ENCODE measurements at regions not wholly inside any gene's neighbourhood (a gene's known extent, or its start where the extent isn't known, plus 50 kb on each side); places are given as distances from the start of the nearest gene placed in this dataset.

DNA sequence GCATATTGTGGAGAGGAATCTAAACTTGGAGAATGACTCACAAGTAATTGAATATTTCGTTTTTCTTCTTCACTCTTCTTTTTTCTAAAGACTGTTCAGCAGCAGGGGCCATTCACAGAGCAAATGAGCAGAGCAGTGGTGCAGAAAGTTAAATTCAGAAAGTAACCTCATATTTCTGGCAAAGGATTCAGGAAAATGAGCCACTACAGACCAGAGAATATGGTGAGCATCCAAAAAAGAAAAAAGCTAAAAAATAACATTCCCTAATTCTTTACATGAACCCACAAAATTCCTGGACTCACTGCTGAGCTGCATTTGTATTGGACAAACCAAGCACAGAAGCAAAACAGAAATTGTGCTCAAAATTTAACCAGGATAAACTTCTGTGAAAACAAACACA lies 1486.8 kb upstream of the C9orf72 start:
- CTCF ChIA-PET = interaction anchor here (0.6 kb wide), 1 partner anchor 251 kb away, joined by 3 read pairs; no protein-coding TSS in a partner anchor
- Histone ChIP-seq H3K9me3 (ENCODE audit: control insufficient read depth, insufficient read depth, low read depth, low read length) (no peaks in the 10 kb centered on the region), H3K4me3 (ENCODE audit: low read depth, low read length) (no peak overlapping the region), H3K4me1 (ENCODE audit: control insufficient read depth, insufficient read depth, low read length) (no peaks in the 10 kb centered on the region), H3K27ac (ENCODE audit: extremely low read depth, low read depth, low read length) (no peak overlapping the region), H3K36me3 (ENCODE audit: control insufficient read depth in 2 of 2, insufficient read depth in 1 of 2, low read length in 2 of 2) (no peaks in the 10 kb centered on the region)
- TF ChIP-seq ZBTB21 (tag by site-specific recombination; IDR thresholded peaks at IDR 0.05) = no peak
- TF ChIP-seq KLF16 (tag by site-specific recombination; IDR thresholded peaks at IDR 0.05) = no peak
- no peak for TF ChIP-seq ZNF624 (tag by site-specific recombination; IDR thresholded peaks at IDR 0.05)
- no peak for TF ChIP-seq ZNF324 (tag by site-specific recombination; IDR thresholded peaks at IDR 0.05)
- TF ChIP-seq GLI4 (tag by site-specific recombination; IDR thresholded peaks at IDR 0.05) = no peak
- TF ChIP-seq ZNF416 (tag by site-specific recombination; IDR thresholded peaks at IDR 0.05) = no peak
- TF ChIP-seq ZNF776 (tag by site-specific recombination; IDR thresholded peaks at IDR 0.05; ENCODE audit: borderline replicate concordance) = no peak
- TF ChIP-seq ZNF37A (tag by site-specific recombination; IDR thresholded peaks at IDR 0.05) = no peak
- TF ChIP-seq ZNF175 (tag by site-specific recombination; IDR thresholded peaks at IDR 0.05) = no peak
- no peak for TF ChIP-seq TRIM28 (IDR thresholded peaks at IDR 0.05; ENCODE audit: borderline replicate concordance, low read length)
- TF ChIP-seq BCL11B (tag by site-specific recombination; IDR thresholded peaks at IDR 0.05; ENCODE audit: low read depth) = no peak
- TF ChIP-seq ZBTB7A (tag by site-specific recombination; IDR thresholded peaks at IDR 0.05; ENCODE audit: low read depth) = no peak
- no peak for TF ChIP-seq ZSCAN5A (tag by site-specific recombination; IDR thresholded peaks at IDR 0.05)
- no peak for TF ChIP-seq ZNF354C (tag by site-specific recombination; IDR thresholded peaks at IDR 0.05; ENCODE audit: borderline replicate concordance, low read depth)
- no peak for TF ChIP-seq ZEB2 (tag by site-specific recombination; IDR thresholded peaks at IDR 0.05)
- TF ChIP-seq ZNF223 (tag by site-specific recombination; IDR thresholded peaks at IDR 0.05) = no peak
- TF ChIP-seq ZNF391 (tag by site-specific recombination; IDR thresholded peaks at IDR 0.05; ENCODE audit: borderline replicate concordance, low read depth) = no peak
- POLR2A ChIA-PET = no interaction called here

GRCh38 chr9:29062446-29062845 lies 1489.2 kb upstream of the C9orf72 start:
- no peak for TF ChIP-seq ZNF530 (tag by site-specific recombination; IDR thresholded peaks at IDR 0.05; ENCODE audit: low read depth)
- TF ChIP-seq EGR2 (tag by site-specific recombination; IDR thresholded peaks at IDR 0.05; ENCODE audit: low read depth) = no peak
- TF ChIP-seq ZNF138 (tag by site-specific recombination; IDR thresholded peaks at IDR 0.05; ENCODE audit: borderline replicate concordance) = no peak
- TF ChIP-seq ZNF2 (tag by site-specific recombination; IDR thresholded peaks at IDR 0.05) = no peak
- no peak for TF ChIP-seq ZNF785 (tag by site-specific recombination; IDR thresholded peaks at IDR 0.05)
- TF ChIP-seq ZXDB (tag by site-specific recombination; IDR thresholded peaks at IDR 0.05) = no peak
- H3K9me3 ChIP-seq (ENCODE audit: control insufficient read depth, insufficient read depth, low read depth, low read length) = no peaks in the 10 kb centered on the region

GRCh38 chr9:29063031-29063430 lies 1489.8 kb upstream of the C9orf72 start:
- Histone ChIP-seq H3K4me1 (ENCODE audit: control insufficient read depth, insufficient read depth, low read length) (no peaks in the 10 kb centered on the region), H3K4me3 (ENCODE audit: low read depth, low read length) (no peak overlapping the region), H3K9me3 (ENCODE audit: control insufficient read depth, insufficient read depth, low read depth, low read length) (no peaks in the 10 kb centered on the region), H3K36me3 (ENCODE audit: control insufficient read depth in 2 of 2, insufficient read depth in 1 of 2, low read length in 2 of 2) (no peaks in the 10 kb centered on the region), H3K27ac (ENCODE audit: extremely low read depth, low read depth, low read length) (no peak overlapping the region)
- TF ChIP-seq ZNF600 (tag by site-specific recombination; IDR thresholded peaks at IDR 0.05) = no peak
- TF ChIP-seq ZNF184 (tag by site-specific recombination; IDR thresholded peaks at IDR 0.05) = no peak
- no peak for TF ChIP-seq KLF16 (tag by site-specific recombination; IDR thresholded peaks at IDR 0.05)
- CTCF ChIA-PET = no interaction called here
- POLR2A ChIA-PET = no interaction called here

More at GRCh38 chr9:29062446-29062845, 1489.2 kb upstream of the C9orf72 start:
- Histone ChIP-seq H3K27ac (ENCODE audit: extremely low read depth, low read depth, low read length) (no peak overlapping the region), H3K36me3 (ENCODE audit: control insufficient read depth in 2 of 2, insufficient read depth in 1 of 2, low read length in 2 of 2) (no peaks in the 10 kb centered on the region), H3K4me1 (ENCODE audit: control insufficient read depth, insufficient read depth, low read length) (no peaks in the 10 kb centered on the region), H3K4me3 (ENCODE audit: low read depth, low read length) (no peak overlapping the region)
- CTCF ChIA-PET = no interaction called here
- POLR2A ChIA-PET = no interaction called here

Data from HEK293 (cell line).